H1 (cell line): ENCODE measurements at regions not wholly inside any gene's neighbourhood (a gene's known extent, or its start where the extent isn't known, plus 50 kb on each side); places are given as distances from the start of the nearest gene placed in this dataset.

Experiments used
- CTCF ChIA-PET: fragments of 300-600 bp; sonication (Branson Sonifier 250); formaldehyde crosslinking; loops from one replicate; lab custom pipeline; 2021; ENCODE audit not compliant: partially characterized antibody; lab: Charles Lee
- POLR2A ChIA-PET: fragments of 300-600 bp; sonication (Branson Sonifier 250); formaldehyde crosslinking; loops from one replicate; lab custom pipeline; 2021; ENCODE audit warnings: inconsistent platforms; ENCODE audit not compliant: partially characterized antibody; lab: Charles Lee
- DNase-seq, 2 experiments: peaks; one replicate each; pipeline versions ENCODE4 v3.0.0 to v3.0.0-alpha.2; 2010 to 2022; ENCODE audit warnings: low spot score in 2 of 2, low read depth in 1 of 2, mixed read lengths in 1 of 2
- FAIRE-seq: peaks from 2 replicates; lab custom pipeline; 2011; peaks lifted over from hg19 to GRCh38; lab: Jason Lieb, UNC
- H2AFZ ChIP-seq: 2 replicates; pipeline ENCODE4 v1.8.1; 2012; ENCODE audit warnings: low read length, inconsistent platforms
- H2AK5ac ChIP-seq: 2 replicates; pipeline ENCODE4 v1.6.1; 2013; ENCODE audit warnings: low read depth, low read length
- H2BK120ac ChIP-seq: replicated peaks from 2 replicates; pipeline ENCODE3; 2013; ENCODE audit warnings: low read depth, low read length, inconsistent platforms
- H2BK12ac ChIP-seq: 2 replicates; pipeline ENCODE4 v1.6.1; 2013; ENCODE audit warnings: low read depth, low read length
- H2BK15ac ChIP-seq: 2 replicates; pipeline ENCODE4 v1.6.1; 2013; ENCODE audit warnings: low read length
- H2BK20ac ChIP-seq: 2 replicates; pipeline ENCODE4 v1.6.1; 2013; ENCODE audit warnings: low read length
- H2BK5ac ChIP-seq: 2 replicates; pipeline ENCODE4 v1.6.1; 2013; ENCODE audit warnings: low read depth, low read length
- H3K14ac ChIP-seq: 2 replicates; pipeline ENCODE4 v1.6.1; 2013; ENCODE audit warnings: inconsistent platforms; ENCODE audit not compliant: insufficient read length
- H3K18ac ChIP-seq: 2 replicates; pipeline ENCODE4 v1.6.1; 2013; ENCODE audit warnings: low read length; ENCODE audit errors: extremely low read depth
- H3K23ac ChIP-seq: 2 replicates; pipeline ENCODE4 v1.6.1; 2013; ENCODE audit warnings: inconsistent platforms; ENCODE audit not compliant: insufficient read length
- H3K23me2 ChIP-seq: 2 replicates; pipeline ENCODE4 v1.6.1; 2013; ENCODE audit warnings: low read depth, low read length
- H3K27ac ChIP-seq: 2 replicates; pipeline ENCODE4 v1.6.1; 2011; ENCODE audit warnings: low read depth, low read length, inconsistent platforms
- H3K27me3 ChIP-seq, 4 experiments: replicated peaks in 1 of 4; 1 replicate in 1 of 4; 2 replicates in 3 of 4; pipeline versions ENCODE4 v1.6.1 to v1.8.1; 2011 to 2013; ENCODE audit warnings: low read length in 3 of 4, mild to moderate bottlenecking in 3 of 4, inconsistent platforms in 2 of 4, mixed read lengths in 2 of 4, moderate library complexity in 1 of 4; ENCODE audit not compliant: control insufficient read depth in 3 of 4, insufficient read depth in 3 of 4; ENCODE audit errors: extremely low read depth in 1 of 4
- H3K36me3 ChIP-seq, 4 experiments: 2 replicates each; pipeline versions ENCODE4 v1.6.1 to v1.8.1; 2011 to 2013; ENCODE audit warnings: mild to moderate bottlenecking in 4 of 4, low read length in 3 of 4, moderate library complexity in 2 of 4, control low read depth in 1 of 4, inconsistent platforms in 1 of 4; ENCODE audit not compliant: insufficient read depth in 4 of 4, control insufficient read depth in 2 of 4
- H3K4ac ChIP-seq: replicated peaks from 2 replicates; pipeline ENCODE3; 2013; ENCODE audit warnings: low read length, low read depth, mixed read lengths, inconsistent platforms; ENCODE audit not compliant: insufficient read length
- H3K4me1 ChIP-seq, 4 experiments: replicated peaks in 1 of 4; 1 replicate in 1 of 4; 2 replicates in 3 of 4; pipeline versions ENCODE4 v1.6.1 to v1.8.1; 2011 to 2013; ENCODE audit warnings: low read length in 3 of 4, inconsistent platforms in 2 of 4, mixed read lengths in 1 of 4; ENCODE audit not compliant: insufficient read depth in 4 of 4, control insufficient read depth in 3 of 4
- H3K4me2 ChIP-seq, 2 experiments: 2 replicates each; pipeline versions ENCODE4 v1.6.1 to v1.8.1; 2011 to 2013; ENCODE audit warnings: low read depth in 2 of 2, low read length in 2 of 2, control low read depth in 1 of 2, inconsistent platforms in 1 of 2, mild to moderate bottlenecking in 1 of 2; ENCODE audit not compliant: insufficient read depth in 1 of 2
- H3K4me3 ChIP-seq, 4 experiments: fragments of 200-600, 300-600 bp in 1 of 4; sonication (generic), shearing (Covaris generic), sonication (Bioruptor Twin) in 1 of 4; 2 replicates each; pipeline versions ENCODE4 v1.5.1 to v1.8.1; 2011 to 2016; ENCODE audit warnings: low read length in 4 of 4, low read depth in 3 of 4, control low read depth in 2 of 4, inconsistent platforms in 2 of 4, mild to moderate bottlenecking in 2 of 4, mixed read lengths in 1 of 4, moderate library complexity in 1 of 4; ENCODE audit not compliant: insufficient read depth in 2 of 4; ENCODE audit errors: extremely low read depth in 1 of 4
- H3K56ac ChIP-seq: replicated peaks from 2 replicates; pipeline ENCODE3; 2013; ENCODE audit warnings: low read depth, mild to moderate bottlenecking, mixed read lengths, low read length, inconsistent platforms; ENCODE audit not compliant: insufficient read length
- H3K79me1 ChIP-seq: 2 replicates; pipeline ENCODE4 v1.6.1; 2013; ENCODE audit warnings: low read depth, low read length, control low read depth
- H3K79me2 ChIP-seq, 2 experiments: 2 replicates each; pipeline versions ENCODE4 v1.6.1 to v1.8.1; 2012 to 2013; ENCODE audit warnings: low read length in 2 of 2, mild to moderate bottlenecking in 2 of 2, inconsistent platforms in 1 of 2; ENCODE audit not compliant: insufficient read depth in 2 of 2, control insufficient read depth in 1 of 2
- H3K9ac ChIP-seq, 4 experiments: replicated peaks in 1 of 4; 1 replicate in 1 of 4; 2 replicates in 3 of 4; pipeline versions ENCODE4 v1.6.1 to v1.8.1; 2011 to 2013; ENCODE audit warnings: low read depth in 3 of 4, low read length in 3 of 4, control low read depth in 2 of 4, mild to moderate bottlenecking in 2 of 4, moderate library complexity in 2 of 4, inconsistent platforms in 1 of 4; ENCODE audit errors: extremely low read depth in 1 of 4
- H3K9me3 ChIP-seq, 2 experiments: 2 replicates each; pipeline versions ENCODE4 v1.6.1 to v1.8.1; 2012 to 2013; ENCODE audit warnings: mild to moderate bottlenecking in 2 of 2, moderate library complexity in 2 of 2, control low read depth in 1 of 2, inconsistent platforms in 1 of 2, low read depth in 1 of 2, low read length in 1 of 2, mixed read lengths in 1 of 2; ENCODE audit not compliant: insufficient read depth in 2 of 2
- H4K20me1 ChIP-seq, 2 experiments: replicated peaks in 1 of 2; 2 replicates each; pipeline versions ENCODE3 to v1.8.1; 2011 to 2013; ENCODE audit warnings: inconsistent platforms in 2 of 2, low read length in 2 of 2, mild to moderate bottlenecking in 1 of 2; ENCODE audit not compliant: insufficient read depth in 2 of 2, control insufficient read depth in 1 of 2
- H4K5ac ChIP-seq: 2 replicates; pipeline ENCODE4 v1.6.1; 2013; ENCODE audit warnings: low read length, low read depth, mixed read lengths, inconsistent platforms; ENCODE audit not compliant: insufficient read length
- H4K8ac ChIP-seq: 2 replicates; pipeline ENCODE4 v1.8.0; 2013; ENCODE audit warnings: mild to moderate bottlenecking, moderate library complexity, low read length, inconsistent platforms; ENCODE audit not compliant: insufficient read depth; ENCODE audit errors: extremely low read depth
- H4K91ac ChIP-seq: replicated peaks from 2 replicates; pipeline ENCODE3; 2013; ENCODE audit warnings: low read length, mixed read lengths, inconsistent platforms; ENCODE audit not compliant: insufficient read length
- BACH1 ChIP-seq: IDR thresholded peaks from 2 replicates; pipeline ENCODE4 v1.6.1; 2012; ENCODE audit warnings: low read length, improper control_type of control experiment
- BCL11A ChIP-seq, 2 experiments: IDR thresholded peaks; one replicate each; pipeline ENCODE4 v1.6.1; 2011; ENCODE audit warnings: low read depth in 2 of 2, low read length in 2 of 2, mild to moderate bottlenecking in 2 of 2
- JUN ChIP-seq: IDR thresholded peaks from 2 replicates; pipeline ENCODE4 v1.6.1; 2011; ENCODE audit warnings: low read depth, mild to moderate bottlenecking, improper control_type of control experiment, low read length
- MAFK ChIP-seq: IDR thresholded peaks from 2 replicates; pipeline ENCODE4 v1.6.1; 2012; ENCODE audit warnings: low read depth, mild to moderate bottlenecking, improper control_type of control experiment, low read length
- PHF8 ChIP-seq: fragments of 200-600 bp; sonication (generic); conservative IDR thresholded peaks from 2 replicates; pipeline ENCODE4 v1.7.1; 2012; ENCODE audit warnings: low read depth, mild to moderate bottlenecking, inconsistent platforms, low read length, moderate library complexity
- SP1 ChIP-seq: IDR thresholded peaks from 2 replicates; pipeline ENCODE4 v1.6.1; 2011; ENCODE audit warnings: low read depth, low read length
- TAF7 ChIP-seq: optimal IDR thresholded peaks from 2 replicates; pipeline ENCODE3; 2011; ENCODE audit warnings: low read depth, mild to moderate bottlenecking, inconsistent platforms, low read length, moderate library complexity, borderline replicate concordance
- USF2 ChIP-seq: IDR thresholded peaks from 2 replicates; pipeline ENCODE4 v1.6.1; 2011; ENCODE audit warnings: low read length, improper control_type of control experiment
- WGBS, 2 experiments: shearing (Covaris generic) in 1 of 2; methylation state at CpG; one replicate each; pipeline versions ENCODE4 v1.1.6 to v1.1.7; 2013 to 2015; ENCODE audit warnings: low lambda C conversion rate in 2 of 2, mixed read lengths in 2 of 2, inconsistent platforms in 1 of 2, low coverage in 1 of 2, missing lambda C conversion rate in 1 of 2; ENCODE audit not compliant: insufficient replicate concordance in 2 of 2, insufficient coverage in 1 of 2, insufficient read length in 1 of 2; ENCODE audit errors: extremely low coverage in 1 of 2, missing lambda C conversion rate in 1 of 2; 5-methylcytosine and 5-hydroxymethylcytosine counted together
- TF ChIP-seq, protein P1 (sequence below): IDR thresholded peaks from 2 replicates; pipeline ENCODE4 v1.6.1; 2012; ENCODE audit warnings: inconsistent platforms

DNA sequence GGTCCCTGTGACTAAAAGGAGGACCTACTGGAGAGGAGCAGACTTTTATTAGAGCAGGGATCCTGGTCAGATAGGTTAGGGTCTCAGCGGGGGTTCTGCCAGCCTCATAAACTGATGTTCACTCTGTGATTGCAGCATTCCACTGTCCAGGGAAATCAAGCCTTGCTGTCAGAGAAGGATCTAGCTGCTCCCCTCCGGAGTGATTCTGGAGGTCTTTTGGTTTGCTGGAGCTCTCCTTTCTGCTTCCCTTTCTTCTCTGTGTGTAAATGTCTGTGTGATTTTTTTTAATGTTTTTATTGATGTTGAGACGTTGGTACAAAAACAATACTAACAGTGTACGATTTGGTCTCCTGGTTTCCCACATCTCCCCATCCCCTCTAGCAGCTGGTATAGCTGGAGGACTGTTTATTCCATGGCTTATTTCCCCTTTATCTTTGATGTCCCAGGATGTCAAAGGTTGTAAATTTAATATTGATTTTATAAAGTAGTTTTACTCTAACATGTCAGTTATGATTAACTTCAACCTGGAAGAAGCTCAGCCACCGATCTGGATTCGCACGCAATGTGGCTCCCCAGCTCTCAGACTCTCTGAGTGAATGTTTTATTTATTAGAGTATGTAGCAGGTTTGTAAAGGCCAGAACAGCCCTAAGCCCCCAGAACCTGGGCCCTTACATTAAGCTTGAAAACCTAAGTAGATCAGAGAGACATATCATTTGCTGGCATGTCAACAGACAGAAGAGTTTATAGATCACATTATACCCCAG, 202.3 kb upstream of the G2E3 start:
- no peak overlapping the region for H2AFZ ChIP-seq
- no peak for FAIRE-seq
- no peaks in the 10 kb centered on the region for H3K79me2 ChIP-seq
- no peaks in the 10 kb centered on the region for H3K27me3 ChIP-seq
- no peak overlapping the region for H2AK5ac ChIP-seq
- no peak for TF ChIP-seq PHF8
- TF ChIP-seq, protein P1, sequence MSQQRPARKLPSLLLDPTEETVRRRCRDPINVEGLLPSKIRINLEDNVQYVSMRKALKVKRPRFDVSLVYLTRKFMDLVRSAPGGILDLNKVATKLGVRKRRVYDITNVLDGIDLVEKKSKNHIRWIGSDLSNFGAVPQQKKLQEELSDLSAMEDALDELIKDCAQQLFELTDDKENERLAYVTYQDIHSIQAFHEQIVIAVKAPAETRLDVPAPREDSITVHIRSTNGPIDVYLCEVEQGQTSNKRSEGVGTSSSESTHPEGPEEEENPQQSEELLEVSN, result no peak
- TF ChIP-seq JUN, result no peak
- TF ChIP-seq USF2, result no peak
- no peak for TF ChIP-seq BCL11A (IDR thresholded peaks at IDR 0.05; ENCODE audit: low read depth in 2 of 2, low read length in 2 of 2)
- no peak for TF ChIP-seq SP1
- no peak for TF ChIP-seq MAFK
- TF ChIP-seq BACH1, result no peak
- no peak for TF ChIP-seq TAF7
- TF ChIP-seq, all 59 proteins: peak for 0
- ChIA-PET CTCF (interaction anchor here (0.6 to 5.2 kb wide), 4 partner anchors 8 to 73 kb away, joined by 3 to 25 read pairs (median 4); no protein-coding TSS in a partner anchor), POLR2A (no interaction called here)
- H2BK12ac ChIP-seq, result no peak overlapping the region
- DNase-seq, result no peak
- no peak overlapping the region for H2BK20ac ChIP-seq
- H3K4me1 ChIP-seq, result no peaks in the 10 kb centered on the region
- no peak overlapping the region for H3K4me3 ChIP-seq
- H3K23me2 ChIP-seq, result no peaks in the 10 kb centered on the region
- H3K4ac ChIP-seq, result no peak overlapping the region
- no peak overlapping the region for H3K18ac ChIP-seq
- H3K27ac ChIP-seq, result no peak overlapping the region
- H2BK120ac ChIP-seq, result no peak overlapping the region
- no peak overlapping the region for H3K14ac ChIP-seq
- no peak overlapping the region for H4K5ac ChIP-seq
- no peaks in the 10 kb centered on the region for H3K79me1 ChIP-seq
- H3K36me3 ChIP-seq, result no peaks in the 10 kb centered on the region
- no peaks in the 10 kb centered on the region; a peak in 1 of 4 replicates for H3K9me3 ChIP-seq
- WGBS, 2 experiments, result 92% methylated on average over 7 of the region's 7 CpGs; no CpG with 5 or more reads in 1 of the 2 experiments
- H4K91ac ChIP-seq, result no peak overlapping the region
- H3K9ac ChIP-seq, result no peak overlapping the region
- H4K8ac ChIP-seq, result no peak overlapping the region
- H2BK5ac ChIP-seq, result no peak overlapping the region
- no peak overlapping the region for H2BK15ac ChIP-seq
- no peak overlapping the region for H3K23ac ChIP-seq
- H3K4me2 ChIP-seq, result no peak overlapping the region
- no peaks in the 10 kb centered on the region for H4K20me1 ChIP-seq
- no peak overlapping the region for H3K56ac ChIP-seq
